MM.1S (cell line): ENCODE measurements at regions not wholly inside any gene's neighbourhood (a gene's known extent, or its start where the extent isn't known, plus 50 kb on each side); places are given as distances from the start of the nearest gene placed in this dataset.

ENCODE experiments used
- CTCF ChIP-seq: fragments of 300-600 bp; sonication (generic); IDR thresholded peaks from 2 replicates; pipeline ENCODE4 v1.5.1; 2016; ENCODE audit warnings: antibody characterized with exemption, low read length, mixed read lengths
- EZH2 ChIP-seq: fragments of 300-600 bp; sonication (generic); optimal IDR thresholded peaks from 2 replicates; pipeline ENCODE3; 2017; ENCODE audit warnings: low read depth, mild to moderate bottlenecking, antibody characterized with exemption, low read length, mixed read lengths

GRCh38 chr6:117007659-117008058 lies 130.6 kb downstream of the RFX6 start:
- TF ChIP-seq CTCF (no peak), EZH2 (no peak)
